GM10266 (cell line): ENCODE measurements at regions not wholly inside any gene's neighbourhood (a gene's known extent, or its start where the extent isn't known, plus 50 kb on each side); places are given as distances from the start of the nearest gene placed in this dataset.

ENCODE experiments used
- DNase-seq: peaks from one replicate; pipeline ENCODE4 v3.0.0; 2012; ENCODE audit errors: extremely low spot score
- TF ChIP-seq, protein P1 (sequence below): IDR thresholded peaks from 2 replicates; pipeline ENCODE4 v1.5.1; 2012; ENCODE audit warnings: mild to moderate bottlenecking, low read depth; ENCODE audit not compliant: control insufficient read depth, insufficient read depth; ENCODE audit errors: missing control alignments

DNA sequence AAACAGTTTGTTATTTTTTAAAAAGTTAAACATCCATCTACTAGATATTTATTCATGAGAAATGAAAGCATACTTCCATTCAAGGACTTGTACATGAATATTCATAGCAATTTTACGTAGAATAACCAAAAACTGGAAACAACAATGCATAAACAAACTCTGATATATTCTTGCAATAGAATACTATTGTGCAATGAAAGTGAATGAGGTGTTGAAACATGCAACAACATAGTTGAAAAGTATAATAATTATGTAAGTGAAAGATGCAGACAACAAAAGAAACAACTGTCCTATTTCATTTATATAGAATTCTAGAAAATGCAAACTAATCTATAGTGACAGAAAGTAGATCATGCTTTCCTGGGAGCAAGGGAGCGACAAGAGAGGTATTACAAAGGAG, 206.6 kb upstream of the KLHL29 start:
- TF ChIP-seq, protein P1, sequence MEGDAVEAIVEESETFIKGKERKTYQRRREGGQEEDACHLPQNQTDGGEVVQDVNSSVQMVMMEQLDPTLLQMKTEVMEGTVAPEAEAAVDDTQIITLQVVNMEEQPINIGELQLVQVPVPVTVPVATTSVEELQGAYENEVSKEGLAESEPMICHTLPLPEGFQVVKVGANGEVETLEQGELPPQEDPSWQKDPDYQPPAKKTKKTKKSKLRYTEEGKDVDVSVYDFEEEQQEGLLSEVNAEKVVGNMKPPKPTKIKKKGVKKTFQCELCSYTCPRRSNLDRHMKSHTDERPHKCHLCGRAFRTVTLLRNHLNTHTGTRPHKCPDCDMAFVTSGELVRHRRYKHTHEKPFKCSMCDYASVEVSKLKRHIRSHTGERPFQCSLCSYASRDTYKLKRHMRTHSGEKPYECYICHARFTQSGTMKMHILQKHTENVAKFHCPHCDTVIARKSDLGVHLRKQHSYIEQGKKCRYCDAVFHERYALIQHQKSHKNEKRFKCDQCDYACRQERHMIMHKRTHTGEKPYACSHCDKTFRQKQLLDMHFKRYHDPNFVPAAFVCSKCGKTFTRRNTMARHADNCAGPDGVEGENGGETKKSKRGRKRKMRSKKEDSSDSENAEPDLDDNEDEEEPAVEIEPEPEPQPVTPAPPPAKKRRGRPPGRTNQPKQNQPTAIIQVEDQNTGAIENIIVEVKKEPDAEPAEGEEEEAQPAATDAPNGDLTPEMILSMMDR, result no peak
- no peak for DNase-seq

DNA sequence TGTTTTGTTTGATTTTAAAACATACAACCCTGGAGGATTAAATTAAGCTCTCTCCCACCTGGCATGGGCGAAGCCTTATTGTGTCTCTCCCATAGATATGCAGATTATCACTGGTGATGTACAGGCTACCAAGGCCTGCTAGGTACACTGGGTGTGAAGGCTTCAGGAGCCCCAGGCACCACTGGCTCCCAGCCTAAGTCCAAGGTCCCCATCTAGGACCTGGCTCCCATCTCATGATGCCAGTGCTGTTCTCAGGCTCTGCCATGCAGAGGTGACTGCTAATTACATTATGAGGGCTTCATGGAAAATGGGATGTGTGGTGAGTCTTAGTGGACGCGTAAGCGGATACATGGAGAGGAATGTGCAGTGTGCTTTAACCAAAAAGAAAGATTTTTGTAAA, 201.2 kb upstream of the KLHL29 start:
- DNase-seq, result no peak
- TF ChIP-seq, protein P1, result no peak

DNA sequence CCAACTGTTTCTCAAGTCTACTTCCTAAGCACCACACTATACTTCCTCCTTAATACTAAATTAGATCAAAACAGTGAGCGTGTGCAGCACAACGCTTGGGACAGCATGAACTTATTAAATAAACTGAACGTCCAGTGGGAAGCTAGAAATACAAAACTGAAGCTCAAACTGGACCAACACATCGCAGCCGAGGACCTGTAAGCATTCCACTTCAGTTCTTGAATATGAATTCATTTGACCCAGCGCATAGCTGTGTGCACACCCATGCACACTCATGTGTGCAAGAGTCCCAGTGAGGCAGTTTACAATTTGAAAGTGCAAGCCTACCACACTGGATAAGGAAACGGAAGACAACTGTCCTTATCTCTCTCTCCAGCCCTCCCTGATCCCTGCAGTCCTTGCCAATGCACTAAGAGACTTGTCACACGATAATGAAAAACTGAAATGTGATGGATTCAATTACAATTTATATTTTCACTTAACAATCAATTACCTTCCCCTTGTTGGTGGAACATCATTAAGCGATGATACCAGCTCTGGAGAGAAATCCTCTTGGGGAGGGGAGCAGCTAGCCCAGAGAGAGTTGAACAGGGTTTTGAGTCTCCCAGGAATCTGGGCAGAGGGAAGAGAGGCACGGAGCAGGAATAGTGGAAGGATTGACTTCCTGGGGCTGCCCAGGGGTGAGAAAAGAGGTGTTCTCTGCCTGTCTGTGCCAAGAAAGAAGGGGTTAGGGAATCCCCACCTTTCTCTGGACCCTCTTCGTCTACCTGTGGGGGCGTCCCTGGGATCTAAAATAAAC, 186.5 kb upstream of the KLHL29 start:
- DNase-seq, result no peak
- TF ChIP-seq, protein P1, result no peak

DNA sequence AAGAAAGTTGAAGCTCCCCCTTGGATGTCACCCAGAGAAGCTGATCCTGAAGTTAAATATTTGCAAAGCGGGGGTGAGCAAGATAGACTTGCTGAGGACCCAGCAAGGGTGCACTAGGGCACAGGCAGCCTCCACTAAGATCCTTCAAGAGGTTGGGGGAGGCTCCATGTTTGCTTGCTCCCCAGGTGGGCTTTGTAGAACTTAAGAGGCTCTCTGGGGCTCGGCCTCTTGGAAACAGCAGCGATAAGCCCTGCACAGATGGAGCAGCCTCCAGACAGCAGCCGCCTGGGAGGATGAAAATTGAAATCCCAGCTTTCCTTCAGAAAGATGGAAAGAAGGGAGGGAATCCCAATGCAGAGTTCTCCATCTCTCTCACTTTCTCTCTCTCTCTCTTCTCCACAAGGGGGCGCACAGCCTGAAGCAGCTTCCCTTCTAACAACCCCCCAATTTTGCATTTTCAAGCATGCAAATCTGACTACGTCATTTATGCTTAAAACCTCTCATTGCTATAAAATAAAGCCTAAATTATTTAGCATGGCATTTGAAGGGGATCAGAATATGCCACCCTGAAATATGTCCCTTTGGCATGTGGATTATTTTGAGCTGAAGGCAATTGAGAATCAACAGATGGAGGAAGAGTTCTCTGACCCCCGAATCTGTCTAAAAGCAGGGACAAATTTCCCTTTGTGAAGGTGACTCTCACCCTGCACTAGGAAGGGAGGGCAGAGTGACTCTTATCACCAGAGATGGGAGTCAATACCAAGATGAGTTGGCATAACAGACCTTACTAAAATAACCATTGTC, 185.7 kb upstream of the KLHL29 start:
- DNase-seq, result no peak

DNA sequence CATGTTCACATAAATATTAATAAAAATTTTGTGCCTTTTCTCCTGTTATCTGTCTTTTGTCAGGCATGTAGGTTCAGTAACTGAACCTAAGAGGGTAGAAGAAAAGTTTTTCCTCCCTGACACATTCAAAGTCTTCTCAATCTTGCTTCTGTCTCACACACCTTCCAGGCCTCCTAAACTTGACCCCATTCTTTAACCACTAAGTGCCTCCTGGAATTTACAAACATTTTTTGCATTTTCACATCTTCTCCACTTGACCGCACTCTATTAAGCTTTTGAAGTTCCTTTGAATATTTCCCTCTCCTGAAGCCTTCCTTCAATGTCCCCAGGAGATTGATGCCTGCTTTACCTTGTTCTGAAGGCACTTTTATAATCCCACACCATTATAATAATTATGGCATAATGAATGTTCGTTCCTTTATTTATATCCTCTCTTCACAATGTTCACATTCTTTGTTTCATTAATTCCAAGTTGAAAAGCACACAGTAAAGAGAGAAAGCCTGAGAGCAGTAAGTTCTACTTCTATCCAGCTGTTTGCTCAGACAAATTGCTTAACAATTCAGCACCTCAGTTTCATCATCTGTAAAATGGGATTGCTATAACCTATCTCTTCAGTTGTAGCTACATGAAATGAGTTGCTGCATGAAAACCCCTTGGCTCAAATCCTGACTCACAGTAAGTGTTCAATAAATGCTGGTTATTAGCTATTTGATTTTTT, 184.8 kb upstream of the KLHL29 start:
- TF ChIP-seq, protein P1, result no peak

More for the DNA sequence above, 185.7 kb upstream of the KLHL29 start:
- TF ChIP-seq, protein P1, result peak; percentile 58

DNA sequence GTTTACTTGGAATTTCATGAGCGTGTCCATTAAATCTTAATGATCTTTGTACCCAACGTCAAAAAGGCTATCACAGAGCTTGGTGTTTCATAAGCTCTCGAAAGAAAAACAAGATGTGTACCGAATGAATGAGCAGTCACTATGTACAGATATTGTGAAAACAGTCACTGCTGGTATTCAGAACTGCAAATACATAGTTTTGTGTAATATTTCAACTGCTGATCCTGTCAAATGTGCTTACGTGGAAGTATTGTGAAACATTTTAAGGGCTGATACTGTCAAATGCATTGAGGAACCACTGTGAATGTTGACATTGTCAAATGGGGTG, 184.2 kb upstream of the KLHL29 start:
- TF ChIP-seq, protein P1, result no peak
- DNase-seq, result no peak

More for the DNA sequence above, 184.8 kb upstream of the KLHL29 start:
- DNase-seq, result no peak
